ENCODE measurements at regions not wholly inside any gene's neighbourhood (a gene's known extent, or its start where the extent isn't known, plus 50 kb on each side); places are given as distances from the start of the nearest gene placed in this dataset.

- no peaks in the 10 kb centered on the region for H3K4me1 Mint-ChIP-seq
- H3K9me3 Mint-ChIP-seq, result peaks cover 0 to 3% (median 3%) of the 10 kb centered on the region in 3 donors
- peaks cover 0 to 6% of the 10 kb centered on the region in 2 experiments for H3K27me3 ChIP-seq (replicated peaks in 1 of 2; ENCODE audit: control insufficient read depth in 2 of 2, extremely low read depth in 1 of 2, insufficient read depth in 2 of 2, low read length in 1 of 2)
- ChIA-PET POLR2A (no interaction called here), CTCF (no interaction called here)
- no peaks in the 10 kb centered on the region for H3K36me3 ChIP-seq (ENCODE audit: control insufficient read depth in 2 of 2, extremely low read depth in 1 of 2, insufficient read depth in 1 of 2, low read length in 1 of 2)
- peaks cover under 1 to 4% of the 10 kb centered on the region in 2 donors for H3K27me3 Mint-ChIP-seq
- no peaks in the 10 kb centered on the region for H3K4me1 ChIP-seq (ENCODE audit: control insufficient read depth in 1 of 2, extremely low read depth in 1 of 2, insufficient read depth in 2 of 2, low read length in 2 of 2)
- H3K27ac Mint-ChIP-seq, result no peak overlapping the region
- no peak overlapping the region for H3K4me3 ChIP-seq (ENCODE audit: control insufficient read depth in 1 of 2, extremely low read depth in 1 of 2, low read length in 1 of 2)
- H3K4me3 Mint-ChIP-seq, result no peak overlapping the region
- H3K27ac ChIP-seq (ENCODE audit: low read length), result no peak overlapping the region
- H3K36me3 Mint-ChIP-seq, result no peaks in the 10 kb centered on the region
- ATAC-seq (replicated peaks in 1 of 4), result no peak
- WGBS (ENCODE audit: insufficient coverage), result 60% methylated on average over 13 of the region's 17 CpGs
- no peaks in the 10 kb centered on the region for H3K9me3 ChIP-seq
- no peak for DNase-seq
Measured at GRCh38 chr20:60752741-60753420, 499.2 kb upstream of the CDH4 start.

- H3K9me3 Mint-ChIP-seq, result peaks cover 0 to 3% (median 3%) of the 10 kb centered on the region in 3 donors
- Histone ChIP-seq H3K4me3 (ENCODE audit: control insufficient read depth in 1 of 2, extremely low read depth in 1 of 2, low read length in 1 of 2) (no peak overlapping the region), H3K27me3 (replicated peaks in 1 of 2; ENCODE audit: control insufficient read depth in 2 of 2, extremely low read depth in 1 of 2, insufficient read depth in 2 of 2, low read length in 1 of 2) (peaks cover 0 to 6% of the 10 kb centered on the region in 2 experiments), H3K4me1 (ENCODE audit: control insufficient read depth in 1 of 2, extremely low read depth in 1 of 2, insufficient read depth in 2 of 2, low read length in 2 of 2) (no peaks in the 10 kb centered on the region), H3K9me3 (no peaks in the 10 kb centered on the region), H3K27ac (ENCODE audit: low read length) (no peak overlapping the region), H3K36me3 (ENCODE audit: control insufficient read depth in 2 of 2, extremely low read depth in 1 of 2, insufficient read depth in 1 of 2, low read length in 1 of 2) (no peaks in the 10 kb centered on the region)
- CTCF ChIA-PET, result no interaction called here
- no peaks in the 10 kb centered on the region for H3K36me3 Mint-ChIP-seq
- H3K27me3 Mint-ChIP-seq, result peaks cover 1 to 4% of the 10 kb centered on the region in 2 donors
- no peak overlapping the region for H3K27ac Mint-ChIP-seq
- POLR2A ChIA-PET, result no interaction called here
- ATAC-seq (replicated peaks in 1 of 4), result no peak
- no peak for DNase-seq
- no peaks in the 10 kb centered on the region for H3K4me1 Mint-ChIP-seq
- WGBS (ENCODE audit: insufficient coverage), result no CpG with 5 or more reads among the region's 4 CpGs
- no peak overlapping the region for H3K4me3 Mint-ChIP-seq
Measured at GRCh38 chr20:60754856-60755255, 497.2 kb upstream of the CDH4 start.

- Histone ChIP-seq H3K27me3 (replicated peaks in 1 of 2; ENCODE audit: control insufficient read depth in 2 of 2, extremely low read depth in 1 of 2, insufficient read depth in 2 of 2, low read length in 1 of 2) (peaks cover 0 to 5% of the 10 kb centered on the region in 2 experiments), H3K4me3 (ENCODE audit: control insufficient read depth in 1 of 2, extremely low read depth in 1 of 2, low read length in 1 of 2) (no peak overlapping the region), H3K9me3 (no peaks in the 10 kb centered on the region), H3K36me3 (ENCODE audit: control insufficient read depth in 2 of 2, extremely low read depth in 1 of 2, insufficient read depth in 1 of 2, low read length in 1 of 2) (no peaks in the 10 kb centered on the region), H3K27ac (ENCODE audit: low read length) (no peak overlapping the region), H3K4me1 (ENCODE audit: control insufficient read depth in 1 of 2, extremely low read depth in 1 of 2, insufficient read depth in 2 of 2, low read length in 2 of 2) (no peaks in the 10 kb centered on the region)
- no peaks in the 10 kb centered on the region for H3K4me1 Mint-ChIP-seq
- no peaks in the 10 kb centered on the region for H3K9me3 Mint-ChIP-seq
- ChIA-PET CTCF (no interaction called here), POLR2A (no interaction called here)
- H3K4me3 Mint-ChIP-seq, result no peak overlapping the region
- DNase-seq (no peak), ATAC-seq (replicated peaks in 1 of 4) (no peak)
- 80% methylated on average over 4 of the region's 6 CpGs for WGBS (ENCODE audit: insufficient coverage)
- no peaks in the 10 kb centered on the region for H3K36me3 Mint-ChIP-seq
- H3K27me3 Mint-ChIP-seq, result peaks cover 1 to 4% of the 10 kb centered on the region in 2 donors
- no peak overlapping the region for H3K27ac Mint-ChIP-seq
Measured at GRCh38 chr20:60759651-60760050, 492.4 kb upstream of the CDH4 start.

GRCh38 chr20:60760256-60761000, 491.6 kb upstream of the CDH4 start:
- H3K27ac Mint-ChIP-seq, result no peak overlapping the region
- no peaks in the 10 kb centered on the region for H3K9me3 ChIP-seq
- H3K27me3 Mint-ChIP-seq, result peaks cover 1 to 4% of the 10 kb centered on the region in 2 donors
- H3K4me1 ChIP-seq (ENCODE audit: control insufficient read depth in 1 of 2, extremely low read depth in 1 of 2, insufficient read depth in 2 of 2, low read length in 2 of 2), result no peaks in the 10 kb centered on the region
- H3K4me3 Mint-ChIP-seq, result no peak overlapping the region
- H3K36me3 ChIP-seq (ENCODE audit: control insufficient read depth in 2 of 2, extremely low read depth in 1 of 2, insufficient read depth in 1 of 2, low read length in 1 of 2), result no peaks in the 10 kb centered on the region
- H3K4me1 Mint-ChIP-seq, result no peaks in the 10 kb centered on the region
- no peak for DNase-seq
- no peaks in the 10 kb centered on the region for H3K9me3 Mint-ChIP-seq
- no peak overlapping the region for H3K27ac ChIP-seq (ENCODE audit: low read length)
- CTCF ChIA-PET, result no interaction called here
- no peaks in the 10 kb centered on the region for H3K36me3 Mint-ChIP-seq
- WGBS (ENCODE audit: insufficient coverage), result 97% methylated on average over 3 of the region's 6 CpGs
- ATAC-seq (replicated peaks in 1 of 4), result no peak
- no peak overlapping the region for H3K4me3 ChIP-seq (ENCODE audit: control insufficient read depth in 1 of 2, extremely low read depth in 1 of 2, low read length in 1 of 2)
- H3K27me3 ChIP-seq (replicated peaks in 1 of 2; ENCODE audit: control insufficient read depth in 2 of 2, extremely low read depth in 1 of 2, insufficient read depth in 2 of 2, low read length in 1 of 2), result peaks cover 0 to 7% of the 10 kb centered on the region in 2 experiments
- POLR2A ChIA-PET, result no interaction called here

- Mint-ChIP-seq H3K4me3 (no peak overlapping the region), H3K4me1 (no peaks in the 10 kb centered on the region), H3K27me3 (peaks cover 1 to 4% of the 10 kb centered on the region in 2 donors), H3K27ac (no peak overlapping the region), H3K36me3 (no peaks in the 10 kb centered on the region), H3K9me3 (no peaks in the 10 kb centered on the region)
- WGBS (ENCODE audit: insufficient coverage), result 100% methylated on average over 1 of the region's 9 CpGs
- Histone ChIP-seq H3K4me3 (ENCODE audit: control insufficient read depth in 1 of 2, extremely low read depth in 1 of 2, low read length in 1 of 2) (no peak overlapping the region), H3K36me3 (ENCODE audit: control insufficient read depth in 2 of 2, extremely low read depth in 1 of 2, insufficient read depth in 1 of 2, low read length in 1 of 2) (no peaks in the 10 kb centered on the region), H3K27me3 (replicated peaks in 1 of 2; ENCODE audit: control insufficient read depth in 2 of 2, extremely low read depth in 1 of 2, insufficient read depth in 2 of 2, low read length in 1 of 2) (peaks cover 0 to 11% of the 10 kb centered on the region in 2 experiments), H3K27ac (ENCODE audit: low read length) (no peak overlapping the region), H3K4me1 (ENCODE audit: control insufficient read depth in 1 of 2, extremely low read depth in 1 of 2, insufficient read depth in 2 of 2, low read length in 2 of 2) (no peaks in the 10 kb centered on the region), H3K9me3 (no peaks in the 10 kb centered on the region)
- no peak for ATAC-seq (replicated peaks in 1 of 4)
- ChIA-PET CTCF (no interaction called here), POLR2A (no interaction called here)
- DNase-seq, result no peak
Measured at GRCh38 chr20:60761056-60761455, 491.0 kb upstream of the CDH4 start.

GRCh38 chr20:60762386-60762785, 489.7 kb upstream of the CDH4 start:
- Mint-ChIP-seq H3K27ac (no peak overlapping the region), H3K27me3 (peaks cover 1 to 8% of the 10 kb centered on the region in 2 donors), H3K4me1 (no peaks in the 10 kb centered on the region), H3K36me3 (no peaks in the 10 kb centered on the region), H3K4me3 (no peak overlapping the region), H3K9me3 (no peaks in the 10 kb centered on the region)
- H3K4me1 ChIP-seq (ENCODE audit: control insufficient read depth in 1 of 2, extremely low read depth in 1 of 2, insufficient read depth in 2 of 2, low read length in 2 of 2), result no peaks in the 10 kb centered on the region
- CTCF ChIA-PET, result no interaction called here
- DNase-seq, result no peak
- no peaks in the 10 kb centered on the region for H3K36me3 ChIP-seq (ENCODE audit: control insufficient read depth in 2 of 2, extremely low read depth in 1 of 2, insufficient read depth in 1 of 2, low read length in 1 of 2)
- H3K27ac ChIP-seq (ENCODE audit: low read length), result no peak overlapping the region
- POLR2A ChIA-PET, result no interaction called here
- no peak for ATAC-seq (replicated peaks in 1 of 4)
- peaks cover 0 to 11% of the 10 kb centered on the region in 2 experiments for H3K27me3 ChIP-seq (replicated peaks in 1 of 2; ENCODE audit: control insufficient read depth in 2 of 2, extremely low read depth in 1 of 2, insufficient read depth in 2 of 2, low read length in 1 of 2)
- 92% methylated on average over 4 of the region's 6 CpGs for WGBS (ENCODE audit: insufficient coverage)
- no peaks in the 10 kb centered on the region for H3K9me3 ChIP-seq
- no peak overlapping the region for H3K4me3 ChIP-seq (ENCODE audit: control insufficient read depth in 1 of 2, extremely low read depth in 1 of 2, low read length in 1 of 2)

Data from T-cell (primary cell).